Gastrocnemius medialis (tissue), 4 donors: ENCODE measurements at regions not wholly inside any gene's neighbourhood (a gene's known extent, or its start where the extent isn't known, plus 50 kb on each side); places are given as distances from the start of the nearest gene placed in this dataset.

Experiments used
- ATAC-seq, 2 donors: fragments of 150-250 bp; one replicate each; pipeline ENCODE4 v1.9.1; 2016
- DNase-seq, 2 donors: peaks; one replicate each; pipeline ENCODE4 v3.0.0-alpha.2; 2019
- H3K27ac ChIP-seq, 4 donors: fragments of 200-600 bp; sonication (generic); 1 replicate in 1 of 4; 2 replicates in 3 of 4; pipeline ENCODE4 v1.5.1; 2016 to 2018; ENCODE audit warnings: mild to moderate bottlenecking in 2 of 4, moderate library complexity in 1 of 4
- H3K27me3 ChIP-seq, 3 donors: fragments of 200-600 bp; sonication (generic) in 2 of 3; 1 replicate in 1 of 3; 2 replicates in 2 of 3; pipeline versions ENCODE4 v1.5.1 to v1.6.0; 2016 to 2019; ENCODE audit warnings: mild to moderate bottlenecking in 1 of 3, moderate library complexity in 1 of 3
- H3K36me3 ChIP-seq, 2 donors: fragments of 200-600 bp; sonication (generic) in 1 of 2; one replicate each; pipeline ENCODE4 v1.5.1; 2017 to 2018
- H3K4me1 ChIP-seq, 2 donors: fragments of 200-600 bp; sonication (generic) in 1 of 2; one replicate each; pipeline ENCODE4 v1.5.1; 2016 to 2017; ENCODE audit warnings: mild to moderate bottlenecking in 2 of 2
- H3K4me3 ChIP-seq, 4 donors: fragments of 200-600 bp; sonication (generic) in 3 of 4; 1 replicate in 1 of 4; 2 replicates in 3 of 4; pipeline ENCODE4 v1.5.1; 2016 to 2019; ENCODE audit warnings: mild to moderate bottlenecking in 2 of 4
- H3K9me3 ChIP-seq, 3 donors: fragments of 200-600 bp; sonication (generic) in 2 of 3; 1 replicate in 1 of 3; 2 replicates in 2 of 3; pipeline ENCODE4 v1.5.1; 2016 to 2019
- POLR2A ChIP-seq, 2 donors: fragments of 450-650 bp; IDR thresholded peaks; one replicate each; pipeline ENCODE4 v1.6.1; 2017; ENCODE audit warnings: antibody characterized with exemption in 2 of 2, mild to moderate bottlenecking in 2 of 2, moderate library complexity in 2 of 2
- in situ Hi-C, 4 donors: fragments of 200-750 bp; cut with MboI; loops; one replicate each; pipeline versions ENCODE4 v1.15.0 to v1.8.0; 2017; ENCODE audit warnings: low sequenced_read_pairs in 4 of 4
- intact Hi-C: fragments of 100-400 bp; cut with DNase I; formaldehyde crosslinking; loops from one replicate; pipeline ENCODE4 v1.15.1; 2023; ENCODE audit warnings: low total_unique reads
- TF ChIP-seq, protein P1 (sequence below), 5 experiments: fragments of 450-650 bp in 3 of 5; fragments of 200-600 bp in 2 of 5; sonication (generic) in 2 of 5; IDR thresholded peaks in 4 of 5; conservative IDR thresholded peaks in 1 of 5; 1 replicate in 4 of 5; 2 replicates in 1 of 5; pipeline ENCODE4 v1.5.1; 2016 to 2019; ENCODE audit warnings: antibody characterized with exemption in 5 of 5, mild to moderate bottlenecking in 3 of 5, moderate library complexity in 3 of 5

DNA sequence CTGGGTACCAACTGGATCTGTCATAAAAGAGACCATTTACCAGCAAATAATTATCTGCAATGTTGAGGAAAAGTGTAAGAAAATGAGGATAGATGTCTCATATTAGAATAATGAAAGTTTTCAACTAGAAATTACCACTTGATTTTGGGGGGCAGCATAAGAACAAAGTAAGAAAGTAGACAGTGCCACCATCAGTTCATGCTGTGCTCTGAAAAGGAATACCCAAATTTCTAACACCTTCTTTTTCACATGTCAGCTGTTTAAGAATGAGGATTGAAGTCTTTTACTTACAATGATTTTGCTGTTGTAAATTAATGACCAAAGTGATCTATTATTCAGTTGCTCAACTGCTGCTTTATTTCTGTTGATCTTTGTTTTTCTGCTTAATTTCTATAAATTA, 578.3 kb downstream of the ETV1 start:
- Histone ChIP-seq H3K27me3 (no peaks in the 10 kb centered on the region), H3K4me1 (peaks cover 19 to 21% of the 10 kb centered on the region in 2 donors), H3K36me3 (no peaks in the 10 kb centered on the region), H3K4me3 (no peak overlapping the region), H3K27ac (no peak overlapping the region), H3K9me3 (no peaks in the 10 kb centered on the region)
- intact Hi-C loops (no loop called here), in situ Hi-C loops (no loop called here)
- DNase-seq (no peak), ATAC-seq (no peak)
- TF ChIP-seq, protein P1, sequence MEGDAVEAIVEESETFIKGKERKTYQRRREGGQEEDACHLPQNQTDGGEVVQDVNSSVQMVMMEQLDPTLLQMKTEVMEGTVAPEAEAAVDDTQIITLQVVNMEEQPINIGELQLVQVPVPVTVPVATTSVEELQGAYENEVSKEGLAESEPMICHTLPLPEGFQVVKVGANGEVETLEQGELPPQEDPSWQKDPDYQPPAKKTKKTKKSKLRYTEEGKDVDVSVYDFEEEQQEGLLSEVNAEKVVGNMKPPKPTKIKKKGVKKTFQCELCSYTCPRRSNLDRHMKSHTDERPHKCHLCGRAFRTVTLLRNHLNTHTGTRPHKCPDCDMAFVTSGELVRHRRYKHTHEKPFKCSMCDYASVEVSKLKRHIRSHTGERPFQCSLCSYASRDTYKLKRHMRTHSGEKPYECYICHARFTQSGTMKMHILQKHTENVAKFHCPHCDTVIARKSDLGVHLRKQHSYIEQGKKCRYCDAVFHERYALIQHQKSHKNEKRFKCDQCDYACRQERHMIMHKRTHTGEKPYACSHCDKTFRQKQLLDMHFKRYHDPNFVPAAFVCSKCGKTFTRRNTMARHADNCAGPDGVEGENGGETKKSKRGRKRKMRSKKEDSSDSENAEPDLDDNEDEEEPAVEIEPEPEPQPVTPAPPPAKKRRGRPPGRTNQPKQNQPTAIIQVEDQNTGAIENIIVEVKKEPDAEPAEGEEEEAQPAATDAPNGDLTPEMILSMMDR (IDR thresholded peaks at IDR 0.05 in 4 of 5, conservative IDR thresholded peaks at IDR 0.05 in 1 of 5) = no peak
- TF ChIP-seq POLR2A (IDR thresholded peaks at IDR 0.05) = no peak

DNA sequence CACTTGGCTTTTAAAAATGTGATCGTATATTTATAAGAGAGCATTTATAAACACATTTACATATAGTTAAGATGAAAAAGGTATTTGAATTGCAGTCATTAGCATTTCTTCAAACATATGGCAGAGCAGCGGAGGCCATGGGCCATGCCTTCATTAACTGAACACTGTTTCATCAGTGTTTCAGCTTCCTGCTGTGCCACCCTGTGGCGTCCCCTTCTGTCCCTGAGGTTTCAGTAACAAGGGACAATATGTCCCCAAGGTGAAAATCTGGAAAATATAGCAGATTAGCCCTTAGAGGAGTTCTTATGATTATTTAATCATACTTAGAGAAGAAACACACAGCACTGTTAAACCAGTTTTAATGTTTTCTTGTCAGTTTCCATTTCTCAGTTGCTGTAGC, 577.8 kb downstream of the ETV1 start:
- DNase-seq (no peak), ATAC-seq (no peak)
- Histone ChIP-seq H3K27ac (no peak overlapping the region), H3K4me3 (no peak overlapping the region), H3K4me1 (peaks cover 19 to 21% of the 10 kb centered on the region in 2 donors), H3K9me3 (no peaks in the 10 kb centered on the region), H3K36me3 (no peaks in the 10 kb centered on the region), H3K27me3 (no peaks in the 10 kb centered on the region)
- in situ Hi-C loops = no loop called here
- intact Hi-C loops = no loop called here
- no peak for TF ChIP-seq POLR2A (IDR thresholded peaks at IDR 0.05)
- TF ChIP-seq, protein P1 (IDR thresholded peaks at IDR 0.05 in 4 of 5, conservative IDR thresholded peaks at IDR 0.05 in 1 of 5) = no peak

DNA sequence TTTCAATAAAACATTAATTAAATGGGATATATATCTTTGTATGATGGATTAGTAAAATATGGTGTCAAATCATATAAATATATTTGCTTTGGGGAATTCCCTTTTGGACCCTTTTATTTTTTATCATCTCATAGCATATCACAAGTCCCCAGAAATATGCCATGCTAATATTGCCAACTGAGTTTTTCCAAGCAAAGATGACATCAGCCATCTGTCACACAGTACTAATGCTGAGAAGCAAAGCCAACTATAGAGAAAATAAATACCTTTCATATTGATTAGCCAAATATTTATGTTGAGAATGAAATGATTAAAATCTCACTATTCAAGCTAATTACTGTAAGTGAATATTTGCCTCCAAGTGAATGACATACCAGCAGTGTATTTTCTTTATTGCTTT, 575.3 kb downstream of the ETV1 start:
- Histone ChIP-seq H3K27me3 (no peaks in the 10 kb centered on the region), H3K9me3 (no peaks in the 10 kb centered on the region), H3K4me1 (peaks cover 19 to 21% of the 10 kb centered on the region in 2 donors), H3K4me3 (peak overlapping the region in 3 of 4 donors; percentile 5 to 32 (median 25)), H3K27ac (peak overlapping the region in 1 of 4 donors; percentile 58), H3K36me3 (no peaks in the 10 kb centered on the region)
- no peak for TF ChIP-seq POLR2A (IDR thresholded peaks at IDR 0.05)
- TF ChIP-seq, protein P1 (IDR thresholded peaks at IDR 0.05 in 4 of 5, conservative IDR thresholded peaks at IDR 0.05 in 1 of 5) = no peak
- intact Hi-C loops (no loop called here), in situ Hi-C loops (no loop called here)
- ATAC-seq (no peak), DNase-seq (no peak)

DNA sequence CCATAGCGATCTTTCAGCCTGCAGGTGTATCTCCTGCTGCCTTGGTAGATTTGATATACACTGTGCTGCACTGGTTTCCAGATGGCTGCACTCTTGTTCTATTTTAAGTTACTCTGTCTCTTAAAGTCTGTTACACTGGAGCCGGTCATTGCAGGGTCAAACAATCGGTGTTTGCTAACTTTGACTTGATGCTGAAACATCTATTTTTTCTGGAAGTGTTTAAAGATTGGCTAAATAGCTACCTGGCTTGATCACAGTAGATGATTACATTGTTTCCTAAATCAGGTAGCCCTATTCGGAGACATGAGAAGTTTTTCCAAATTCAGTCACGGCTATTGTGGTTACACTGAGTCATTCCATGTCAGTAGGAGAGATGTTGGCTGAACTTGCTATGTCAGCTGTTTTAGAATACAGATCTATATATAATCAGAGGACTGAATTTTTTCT, 574.8 kb downstream of the ETV1 start:
- peak overlapping the region; percentile 4 to 32 (median 15) for H3K4me3 ChIP-seq
- DNase-seq (no peak), ATAC-seq (peak; percentile 83 to 92)
- no peaks in the 10 kb centered on the region for H3K9me3 ChIP-seq
- H3K27me3 ChIP-seq = no peaks in the 10 kb centered on the region
- intact Hi-C loops = no loop called here
- TF ChIP-seq, protein P1 (IDR thresholded peaks at IDR 0.05 in 4 of 5, conservative IDR thresholded peaks at IDR 0.05 in 1 of 5) = no peak
- TF ChIP-seq POLR2A (IDR thresholded peaks at IDR 0.05) = no peak
- no peaks in the 10 kb centered on the region for H3K36me3 ChIP-seq
- H3K4me1 ChIP-seq = peaks cover 19 to 21% of the 10 kb centered on the region in 2 donors
- in situ Hi-C loops = no loop called here
- peak overlapping the region in 2 of 4 donors; percentile 41 to 58 for H3K27ac ChIP-seq

DNA sequence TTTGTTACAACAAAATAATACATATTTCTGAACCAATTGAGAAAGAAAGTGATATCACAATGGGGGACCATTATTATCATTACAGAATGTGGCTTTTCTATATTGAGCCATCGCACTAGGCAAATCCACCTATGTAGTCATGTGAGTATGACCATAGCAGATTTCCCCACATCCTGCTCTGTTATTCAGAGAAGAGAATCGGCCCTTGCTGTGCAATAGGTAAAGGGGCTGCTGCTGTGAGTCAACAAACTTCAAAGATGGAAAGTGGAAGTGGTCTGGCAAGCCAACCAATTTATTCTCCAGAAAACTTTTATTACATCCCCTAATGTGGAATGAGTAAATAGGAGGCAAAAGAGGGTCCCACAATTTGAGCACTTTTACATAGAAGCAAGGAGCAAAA, 573.4 kb downstream of the ETV1 start:
- in situ Hi-C loops (no loop called here), intact Hi-C loops (no loop called here)
- H3K36me3 ChIP-seq = no peaks in the 10 kb centered on the region
- ATAC-seq (no peak), DNase-seq (no peak)
- no peak overlapping the region for H3K27ac ChIP-seq
- no peak overlapping the region for H3K4me3 ChIP-seq
- no peaks in the 10 kb centered on the region for H3K27me3 ChIP-seq
- no peaks in the 10 kb centered on the region for H3K9me3 ChIP-seq
- peaks cover 19 to 21% of the 10 kb centered on the region in 2 donors for H3K4me1 ChIP-seq
- TF ChIP-seq, protein P1 (IDR thresholded peaks at IDR 0.05 in 4 of 5, conservative IDR thresholded peaks at IDR 0.05 in 1 of 5) = no peak
- TF ChIP-seq POLR2A (IDR thresholded peaks at IDR 0.05) = no peak
